ENCODE measurements at regions not wholly inside any gene's neighbourhood (a gene's known extent, or its start where the extent isn't known, plus 50 kb on each side); places are given as distances from the start of the nearest gene placed in this dataset.

- no peak overlapping the region for H3K27ac ChIP-seq
- TF ChIP-seq CTCF (IDR thresholded peaks at IDR 0.05) (no peak), ZFX (IDR thresholded peaks at IDR 0.05; ENCODE audit: borderline replicate concordance) (no peak)
Measured at GRCh38 chr4:12507868-12508481, 976.2 kb downstream of the RAB28 start.

DNA sequence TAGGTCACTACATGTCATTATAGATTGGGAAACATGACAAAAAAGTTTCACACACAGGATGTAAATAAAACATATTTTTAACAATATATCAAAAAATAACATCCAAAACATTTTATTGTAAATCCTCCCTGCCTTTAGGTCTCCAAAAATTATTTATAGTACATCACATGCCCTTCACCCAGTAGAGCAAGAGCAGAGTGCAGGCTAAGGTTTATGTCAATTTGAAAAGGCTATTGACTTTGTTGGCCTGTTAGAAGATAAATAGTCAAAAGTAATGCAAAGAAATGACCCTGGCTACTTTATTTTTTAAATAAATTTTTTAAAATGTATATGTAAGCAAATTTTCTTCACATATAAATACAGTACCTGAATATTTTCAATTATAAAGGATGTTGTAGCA lies 983.7 kb downstream of the RAB28 start:
- TF ChIP-seq ZFX (IDR thresholded peaks at IDR 0.05; ENCODE audit: borderline replicate concordance) (no peak), CTCF (IDR thresholded peaks at IDR 0.05) (no peak)

DNA sequence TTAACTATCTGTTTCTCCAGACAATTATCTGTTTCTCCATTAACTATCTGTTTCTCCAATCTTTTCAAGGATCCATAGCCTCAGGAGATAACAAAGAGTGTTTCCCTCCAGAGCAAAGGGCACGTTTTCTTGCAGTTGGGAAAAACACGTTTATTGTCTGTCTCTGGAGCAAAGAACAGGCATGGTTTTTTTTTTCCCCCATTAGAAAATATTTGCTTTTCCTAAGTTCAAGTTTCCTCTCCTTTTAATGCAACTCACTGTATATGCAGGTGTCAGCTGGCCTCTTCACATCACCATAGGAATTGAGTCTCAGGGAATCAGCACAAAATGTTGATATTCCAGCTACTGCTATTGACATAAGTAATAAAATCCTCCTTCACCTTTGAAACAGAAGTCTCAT lies 984.4 kb downstream of the RAB28 start:
- no peak for TF ChIP-seq ZFX (IDR thresholded peaks at IDR 0.05; ENCODE audit: borderline replicate concordance)
- TF ChIP-seq CTCF (IDR thresholded peaks at IDR 0.05): no peak
- no peak overlapping the region for H3K27ac ChIP-seq

More for the DNA sequence above, 983.7 kb downstream of the RAB28 start:
- H3K27ac ChIP-seq: no peak overlapping the region

- H3K27ac ChIP-seq: no peak overlapping the region
- TF ChIP-seq ZFX (IDR thresholded peaks at IDR 0.05; ENCODE audit: borderline replicate concordance) (no peak), CTCF (IDR thresholded peaks at IDR 0.05) (no peak)
Measured at GRCh38 chr4:12495211-12495610, 988.9 kb downstream of the RAB28 start.

- TF ChIP-seq CTCF (IDR thresholded peaks at IDR 0.05) (no peak), ZFX (IDR thresholded peaks at IDR 0.05; ENCODE audit: borderline replicate concordance) (no peak)
- no peak overlapping the region for H3K27ac ChIP-seq
Measured at GRCh38 chr4:12492730-12493393, 991.3 kb downstream of the RAB28 start.

DNA sequence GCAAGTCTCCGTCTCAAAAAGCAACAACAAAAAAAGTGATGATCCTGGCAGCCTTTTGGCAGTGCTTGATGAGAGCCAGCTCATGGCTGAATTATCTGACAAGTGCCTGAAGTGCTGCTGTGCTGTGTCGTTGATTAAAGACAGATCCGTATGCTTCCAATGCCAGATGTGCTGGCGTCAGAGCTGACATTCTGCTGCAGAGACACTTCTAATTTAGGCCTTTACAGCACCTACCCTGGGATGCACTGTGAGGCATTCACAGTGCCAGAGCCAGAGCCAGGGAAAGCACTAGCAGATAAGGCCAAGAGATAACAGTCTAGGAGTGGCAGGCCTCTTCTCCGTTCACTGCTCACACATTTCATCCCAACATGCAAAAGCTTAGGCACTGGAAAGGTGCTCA lies 995.5 kb downstream of the RAB28 start:
- H3K27ac ChIP-seq: no peak overlapping the region
- TF ChIP-seq CTCF (IDR thresholded peaks at IDR 0.05): no peak
- TF ChIP-seq ZFX (IDR thresholded peaks at IDR 0.05; ENCODE audit: borderline replicate concordance): no peak

- TF ChIP-seq ZFX (IDR thresholded peaks at IDR 0.05; ENCODE audit: borderline replicate concordance): no peak
- TF ChIP-seq CTCF (IDR thresholded peaks at IDR 0.05): no peak
- no peak overlapping the region for H3K27ac ChIP-seq
Measured at GRCh38 chr4:12487000-12487399, 997.1 kb downstream of the RAB28 start.
